K562 (cell line): ENCODE measurements at regions not wholly inside any gene's neighbourhood (a gene's known extent, or its start where the extent isn't known, plus 50 kb on each side); places are given as distances from the start of the nearest gene placed in this dataset.
A peak's percentile ranks its signal among the peaks of the same experiment; 100 is the strongest.

ENCODE experiments used
- ATAC-seq: fragments of 200-7000 bp; cut with Tn5 transposase; 3 replicates; pipeline ENCODE4 v1.9.1; 2020; ENCODE audit warnings: moderate library complexity
- BruUV-seq: library from RNA; stranded (reverse); fragments of 400-500 nt; replicated peaks from 2 replicates; lab custom pipeline; 2021; lab: Mats Ljungman, UMichigan
- CTCF ChIA-PET: fragments of 300-600 bp; formaldehyde crosslinking; extraction: SDS; loops from one replicate; lab custom pipeline; 2021; ENCODE audit warnings: low intra/inter-chr PET ratio; lab: Yijun Ruan, JAX
- POLR2A ChIA-PET: fragments of 300-600, 350-650 bp; sonication (Branson Sonifier 250); formaldehyde crosslinking; extraction: SDS; loops from one replicate; lab custom pipeline; 2021; ENCODE audit warnings: antibody characterized with exemption, inconsistent platforms; lab: Yijun Ruan, JAX
- DNase-seq, 4 experiments: peaks; one replicate each; pipeline versions ENCODE4 v3.0.0 to v3.0.0-alpha.2; 2011 to 2018; ENCODE audit warnings: low spot score in 3 of 4, mixed read lengths in 3 of 4; ENCODE audit errors: extremely low read depth in 1 of 4
- FAIRE-seq: peaks from 2 replicates; lab custom pipeline; 2011; peaks lifted over from hg19 to GRCh38; lab: Jason Lieb, UNC
- H2AFZ ChIP-seq: 2 replicates; pipeline ENCODE4 v1.6.0; 2011; ENCODE audit warnings: low read depth, low read length, control low read depth, inconsistent platforms
- H3K27ac ChIP-seq: fragments of 200-600 bp; 3 replicates; pipeline ENCODE4 v1.8.0; 2011; ENCODE audit warnings: low read depth, mild to moderate bottlenecking, control low read depth, inconsistent platforms, low read length, moderate library complexity, mixed read lengths; ENCODE audit errors: extremely low read depth
- H3K27me3 ChIP-seq, 2 experiments: fragments of 300-600 bp in 1 of 2; 2 replicates in 1 of 2; 3 replicates in 1 of 2; pipeline versions ENCODE4 v1.6.0 to v1.8.0; 2011; ENCODE audit warnings: inconsistent platforms in 2 of 2, low read length in 2 of 2, mild to moderate bottlenecking in 1 of 2, mixed read lengths in 1 of 2, moderate library complexity in 1 of 2; ENCODE audit not compliant: control insufficient read depth in 2 of 2, insufficient read depth in 2 of 2
- H3K36me3 ChIP-seq: fragments of 300-600 bp; 3 replicates; pipeline ENCODE4 v1.8.0; 2011; ENCODE audit warnings: mild to moderate bottlenecking, low read length, inconsistent platforms; ENCODE audit not compliant: control insufficient read depth, insufficient read depth
- H3K4me1 ChIP-seq, 2 experiments: fragments of 200-600 bp in 1 of 2; replicated peaks in 1 of 2; 2 replicates in 1 of 2; 3 replicates in 1 of 2; pipeline versions ENCODE4 v1.5.1 to v1.8.0; 2011; ENCODE audit warnings: inconsistent platforms in 2 of 2, low read length in 2 of 2, mild to moderate bottlenecking in 1 of 2, mixed read lengths in 1 of 2, moderate library complexity in 1 of 2; ENCODE audit not compliant: control insufficient read depth in 2 of 2, insufficient read depth in 2 of 2
- H3K4me2 ChIP-seq: 2 replicates; pipeline ENCODE4 v1.6.1; 2011; ENCODE audit warnings: low read length, control low read depth, inconsistent platforms, mixed read lengths; ENCODE audit not compliant: insufficient read depth
- H3K4me3 ChIP-seq: fragments of 200-600 bp; sonication (generic), shearing (Covaris generic); 2 replicates; pipeline ENCODE4 v1.5.1; 2016; ENCODE audit warnings: control low read depth, inconsistent platforms
- H3K79me2 ChIP-seq: fragments of 200-600 bp; 3 replicates; pipeline ENCODE4 v1.8.0; 2011; ENCODE audit warnings: low read length, inconsistent platforms; ENCODE audit not compliant: control insufficient read depth, insufficient read depth
- H3K9ac ChIP-seq, 2 experiments: 2 replicates each; pipeline versions ENCODE4 v1.6.0 to v1.6.1; 2011; ENCODE audit warnings: low read depth in 2 of 2, low read length in 2 of 2, control low read depth in 1 of 2, inconsistent platforms in 1 of 2, mild to moderate bottlenecking in 1 of 2, mixed read lengths in 1 of 2; ENCODE audit not compliant: insufficient read depth in 1 of 2
- H3K9me1 ChIP-seq: one replicate; pipeline ENCODE4 v1.6.0; 2011; ENCODE audit warnings: inconsistent platforms, mild to moderate bottlenecking, low read length, moderate library complexity; ENCODE audit not compliant: control insufficient read depth, insufficient read depth
- H3K9me3 ChIP-seq: replicated peaks from 2 replicates; pipeline ENCODE4 v1.5.1; 2011; ENCODE audit warnings: low read depth, low read length, inconsistent platforms; ENCODE audit not compliant: control insufficient read depth, insufficient read depth
- H4K20me1 ChIP-seq: replicated peaks from 2 replicates; pipeline ENCODE4 v1.6.1; 2011; ENCODE audit warnings: low read length, inconsistent platforms, mixed read lengths; ENCODE audit not compliant: control insufficient read depth, insufficient read depth
- MAFF ChIP-seq: IDR thresholded peaks from 2 replicates; pipeline ENCODE4 v1.6.1; 2012; ENCODE audit warnings: low read length, improper control_type of control experiment
- MAFG ChIP-seq: fragments of 450-650 bp; conservative IDR thresholded peaks from 2 replicates; pipeline ENCODE4 v1.6.1; 2016; ENCODE audit warnings: missing genetic modification characterization, missing compliant biosample characterization
- MAFK ChIP-seq: IDR thresholded peaks from 2 replicates; pipeline ENCODE4 v1.6.1; 2011; ENCODE audit warnings: low read length, improper control_type of control experiment
- NONO ChIP-seq, 2 experiments: fragments of 200-400 bp in 1 of 2; fragments of 450-650 bp in 1 of 2; formaldehyde crosslinking in 1 of 2; IDR thresholded peaks; 2 replicates each; pipeline ENCODE4 v1.6.1; 2017; ENCODE audit warnings: low read depth in 2 of 2, mild to moderate bottlenecking in 2 of 2, moderate library complexity in 2 of 2, low read length in 1 of 2
- ZNF316 ChIP-seq: fragments of 450-650 bp; IDR thresholded peaks from 2 replicates; pipeline ENCODE4 v1.6.1; 2016
- WGBS: fragments of 100-300 bp; shearing (Covaris generic); methylation state at CpG from one replicate; pipeline ENCODE4 v1.1.6; 2016; ENCODE audit warnings: low coverage, mixed read lengths; ENCODE audit not compliant: insufficient coverage; ENCODE audit errors: missing lambda C conversion rate; 5-methylcytosine and 5-hydroxymethylcytosine counted together
- in situ Hi-C: fragments of 300-500 bp; cut with MboI; formaldehyde crosslinking; loops from 4 replicates; pipeline ENCODE4 v1.15.0; 2018; ENCODE audit warnings: inconsistent platforms, mixed read lengths
- intact Hi-C: fragments of 100-400 bp; cut with micrococcal nuclease; formaldehyde crosslinking; loops from 2 replicates; pipeline ENCODE4 v1.14.2; 2022
- TF ChIP-seq, protein P1 (sequence below): fragments of 250-450 bp; sonication (Bioruptor Pico); IDR thresholded peaks from 2 replicates; pipeline ENCODE4 v1.4.0; 2020; ENCODE audit warnings: mild to moderate bottlenecking, moderate library complexity

DNA sequence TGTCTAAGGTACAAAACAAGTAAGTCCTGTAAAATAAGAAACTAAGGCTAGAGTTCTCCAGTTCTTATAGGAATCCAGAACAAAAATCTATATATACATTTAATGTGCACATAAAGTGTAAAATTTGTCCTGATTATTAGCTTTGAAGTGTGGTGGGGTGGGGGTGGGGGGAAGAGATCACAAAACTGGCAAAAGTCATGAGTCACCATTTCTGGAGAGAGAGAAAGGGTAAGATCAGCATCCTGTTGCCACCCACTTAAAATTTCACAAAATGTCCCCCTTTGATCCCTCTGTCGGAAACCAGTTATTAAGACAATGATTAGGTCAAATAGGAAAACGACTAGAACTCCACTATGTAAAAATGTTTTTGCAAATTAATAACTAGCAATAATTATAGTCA lies 482.0 kb upstream of the POU3F2 start:
- Histone ChIP-seq H3K4me1 (no peaks in the 10 kb centered on the region), H4K20me1 (no peaks in the 10 kb centered on the region), H3K79me2 (no peaks in the 10 kb centered on the region), H3K4me2 (no peak overlapping the region), H3K27ac (no peak overlapping the region), H3K9ac (no peak overlapping the region), H3K27me3 (no peaks in the 10 kb centered on the region), H3K9me1 (no peaks in the 10 kb centered on the region), H3K9me3 (no peaks in the 10 kb centered on the region), H3K4me3 (no peak overlapping the region), H3K36me3 (no peaks in the 10 kb centered on the region), H2AFZ (no peak overlapping the region)
- TF ChIP-seq MAFK: peak; percentile 83
- peak; percentile 53; the same call in 1 of the 2 replicates for TF ChIP-seq MAFG (tag)
- TF ChIP-seq, protein P1, sequence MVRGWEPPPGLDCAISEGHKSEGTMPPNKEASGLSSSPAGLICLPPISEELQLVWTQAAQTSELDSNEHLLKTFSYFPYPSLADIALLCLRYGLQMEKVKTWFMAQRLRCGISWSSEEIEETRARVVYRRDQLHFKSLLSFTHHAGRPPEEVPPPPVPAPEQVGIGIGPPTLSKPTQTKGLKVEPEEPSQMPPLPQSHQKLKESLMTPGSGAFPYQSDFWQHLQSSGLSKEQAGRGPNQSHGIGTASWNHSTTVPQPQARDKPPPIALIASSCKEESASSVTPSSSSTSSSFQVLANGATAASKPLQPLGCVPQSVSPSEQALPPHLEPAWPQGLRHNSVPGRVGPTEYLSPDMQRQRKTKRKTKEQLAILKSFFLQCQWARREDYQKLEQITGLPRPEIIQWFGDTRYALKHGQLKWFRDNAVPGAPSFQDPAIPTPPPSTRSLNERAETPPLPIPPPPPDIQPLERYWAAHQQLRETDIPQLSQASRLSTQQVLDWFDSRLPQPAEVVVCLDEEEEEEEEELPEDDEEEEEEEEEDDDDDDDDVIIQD: no peak
- peak; percentile 68 for TF ChIP-seq MAFF
- TF ChIP-seq ZNF316: peak; percentile 35; the same call in 1 of the 2 replicates
- no peak for FAIRE-seq
- no peak for DNase-seq
- WGBS: 0% methylated on average over 2 of the region's 2 CpGs
- intact Hi-C loops: no loop called here
- no TSS peak for BruUV-seq
- ATAC-seq: no peak
- POLR2A ChIA-PET: no interaction called here
- CTCF ChIA-PET: no interaction called here
- in situ Hi-C loops: no loop called here

- Histone ChIP-seq H3K79me2 (no peaks in the 10 kb centered on the region), H3K4me2 (no peak overlapping the region), H2AFZ (no peak overlapping the region), H3K4me1 (no peaks in the 10 kb centered on the region), H3K9ac (no peak overlapping the region), H3K36me3 (no peaks in the 10 kb centered on the region), H3K9me3 (no peaks in the 10 kb centered on the region), H3K4me3 (no peak overlapping the region), H4K20me1 (no peaks in the 10 kb centered on the region), H3K27ac (no peak overlapping the region), H3K27me3 (no peaks in the 10 kb centered on the region), H3K9me1 (no peaks in the 10 kb centered on the region)
- TF ChIP-seq ZNF316: no peak
- TF ChIP-seq NONO (IDR thresholded peaks at IDR 0.05; ENCODE audit: low read depth in 2 of 2, low read length in 1 of 2): no peak
- 0% methylated on average over 3 of the region's 3 CpGs for WGBS
- BruUV-seq: no TSS peak
- no peak for DNase-seq
- FAIRE-seq: no peak
- CTCF ChIA-PET: no interaction called here
- no peak for ATAC-seq
- intact Hi-C loops (no loop called here), in situ Hi-C loops (no loop called here)
- POLR2A ChIA-PET: no interaction called here
Observed at GRCh38 chr6:98358173-98358572, 476.2 kb upstream of the POU3F2 start.
